Thymus (tissue), 11 donors: ENCODE measurements at regions not wholly inside any gene's neighbourhood (a gene's known extent, or its start where the extent isn't known, plus 50 kb on each side); places are given as distances from the start of the nearest gene placed in this dataset.
"Not testable (repeated sequence)": the region's sequence is repeated elsewhere in the genome, so short reads cannot be mapped to it uniquely, and the experiment has no call there.

Experiments
- DNase-seq, 9 donors: peaks; one replicate each; pipeline ENCODE4 v3.0.0-alpha.2; 2013; ENCODE audit warnings: low spot score in 9 of 9, low read depth in 6 of 9, missing footprints in 1 of 9
- H3K27ac ChIP-seq, 2 donors: one replicate each; pipeline ENCODE4 v1.5.1; 2013; ENCODE audit warnings: control low read depth in 1 of 2, low read depth in 1 of 2, low read length in 1 of 2, mild to moderate bottlenecking in 1 of 2, moderate library complexity in 1 of 2
- H3K27me3 ChIP-seq, 2 donors: one replicate each; pipeline ENCODE4 v1.5.1; 2013; ENCODE audit warnings: low read length in 1 of 2; ENCODE audit not compliant: control insufficient read depth in 2 of 2, insufficient read depth in 1 of 2
- H3K36me3 ChIP-seq, 2 donors: one replicate each; pipeline ENCODE4 v1.5.1; 2013; ENCODE audit warnings: low read length in 1 of 2, mild to moderate bottlenecking in 1 of 2, moderate library complexity in 1 of 2; ENCODE audit not compliant: control insufficient read depth in 2 of 2, insufficient read depth in 2 of 2
- H3K4me1 ChIP-seq, 2 donors: one replicate each; pipeline ENCODE4 v1.5.1; 2013; ENCODE audit warnings: low read length in 2 of 2; ENCODE audit not compliant: control insufficient read depth in 2 of 2, insufficient read depth in 2 of 2
- H3K4me3 ChIP-seq, 2 donors: one replicate each; pipeline ENCODE4 v1.5.1; 2013; ENCODE audit warnings: low read length in 2 of 2, control low read depth in 1 of 2, mild to moderate bottlenecking in 1 of 2
- H3K9me3 ChIP-seq, 2 donors: one replicate each; pipeline ENCODE4 v1.5.1; 2013; ENCODE audit warnings: low read length in 1 of 2, mild to moderate bottlenecking in 1 of 2; ENCODE audit not compliant: control insufficient read depth in 2 of 2, insufficient read depth in 1 of 2
- WGBS: extraction: QIAGEN DNeasy Blood & Tissue Kit; methylation state at CpG from one replicate; pipeline ENCODE4 v1.1.7; 2013; 5-methylcytosine and 5-hydroxymethylcytosine counted together
- donor health status: healthy.

DNA sequence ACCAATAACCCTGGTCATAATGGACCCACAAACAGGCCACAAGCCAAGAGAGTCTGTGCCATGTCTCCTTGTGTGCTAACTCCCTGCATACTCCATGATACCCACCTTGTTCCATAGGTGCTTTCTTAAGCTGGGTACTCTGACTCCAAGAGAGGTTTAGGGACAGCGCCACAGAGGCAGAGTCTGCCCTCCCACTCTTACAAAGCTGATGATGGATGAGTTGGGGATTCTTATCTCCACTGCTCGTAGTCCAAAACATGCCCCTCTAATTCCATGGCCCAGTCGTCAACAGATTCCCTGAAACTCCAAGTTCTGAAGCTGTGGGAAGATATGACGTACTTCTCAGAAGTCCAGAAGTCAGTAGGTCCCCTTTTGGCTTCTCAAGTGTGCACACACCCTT, 184.4 kb upstream of the CCL2 start:
- Histone ChIP-seq H3K36me3 (no peaks in the 10 kb centered on the region), H3K27ac (no peak overlapping the region), H3K9me3 (no peaks in the 10 kb centered on the region), H3K4me3 (no peak overlapping the region), H3K27me3 (no peaks in the 10 kb centered on the region), H3K4me1 (no peaks in the 10 kb centered on the region)
- 89% methylated on average over 4 of the region's 4 CpGs for WGBS
- DNase-seq = no peak

DNA sequence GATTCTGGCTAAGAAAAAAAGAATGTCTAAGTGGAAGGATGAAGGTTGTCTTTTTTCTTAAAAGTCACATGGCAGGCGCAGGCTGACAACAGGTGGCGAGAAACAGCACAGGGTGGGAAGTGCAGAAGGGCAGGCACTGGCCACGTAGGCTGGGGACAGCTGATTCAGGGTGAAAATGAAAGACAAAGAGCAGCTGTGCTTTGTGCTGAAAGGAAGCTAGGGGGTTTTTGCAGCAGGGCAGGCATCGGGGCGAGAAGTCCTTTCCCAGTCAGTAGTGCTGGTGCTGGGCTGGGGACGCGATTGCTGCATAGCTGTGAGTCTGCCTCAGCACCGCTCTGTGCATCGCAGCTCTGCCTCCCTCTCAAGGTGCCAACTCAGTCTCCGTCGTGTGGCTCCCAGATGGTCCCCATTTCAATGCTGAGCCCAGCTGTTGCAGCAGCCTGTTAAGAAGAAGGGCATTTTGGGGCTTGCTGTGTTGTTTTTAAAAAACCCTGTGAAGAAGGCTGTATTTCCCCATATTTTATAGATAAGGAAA, 183.1 kb upstream of the CCL2 start:
- WGBS = 82% methylated on average over 11 of the region's 11 CpGs
- no peak overlapping the region for H3K4me3 ChIP-seq
- H3K27ac ChIP-seq = no peak overlapping the region
- no peaks in the 10 kb centered on the region for H3K9me3 ChIP-seq
- no peaks in the 10 kb centered on the region for H3K27me3 ChIP-seq
- no peak for DNase-seq
- no peaks in the 10 kb centered on the region for H3K4me1 ChIP-seq
- no peaks in the 10 kb centered on the region for H3K36me3 ChIP-seq

DNA sequence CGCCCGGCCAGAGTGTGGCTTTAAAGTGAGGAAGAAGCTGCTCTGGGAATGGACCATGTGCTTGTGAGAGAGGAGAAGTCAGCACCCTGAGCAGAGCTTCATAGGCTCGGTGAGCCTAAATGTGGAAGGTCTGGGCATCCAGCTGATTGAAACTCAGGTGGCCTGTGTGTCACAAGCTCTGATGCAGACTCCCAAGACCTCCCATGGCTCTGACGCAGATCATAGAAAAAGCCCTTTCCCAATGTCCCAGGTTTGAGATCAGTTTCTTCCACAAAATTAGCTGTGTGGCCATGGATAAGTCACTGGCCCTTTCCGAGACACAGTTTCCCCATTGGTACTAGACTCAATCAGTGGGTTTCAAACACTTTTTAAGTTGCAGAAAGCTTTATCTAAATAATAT, 180.0 kb upstream of the CCL2 start:
- H3K36me3 ChIP-seq = no peaks in the 10 kb centered on the region
- no peak overlapping the region for H3K4me3 ChIP-seq
- no peaks in the 10 kb centered on the region for H3K9me3 ChIP-seq
- WGBS = 97% methylated on average over 5 of the region's 5 CpGs
- no peak for DNase-seq
- no peak overlapping the region for H3K27ac ChIP-seq
- H3K27me3 ChIP-seq = no peaks in the 10 kb centered on the region
- no peaks in the 10 kb centered on the region for H3K4me1 ChIP-seq

DNA sequence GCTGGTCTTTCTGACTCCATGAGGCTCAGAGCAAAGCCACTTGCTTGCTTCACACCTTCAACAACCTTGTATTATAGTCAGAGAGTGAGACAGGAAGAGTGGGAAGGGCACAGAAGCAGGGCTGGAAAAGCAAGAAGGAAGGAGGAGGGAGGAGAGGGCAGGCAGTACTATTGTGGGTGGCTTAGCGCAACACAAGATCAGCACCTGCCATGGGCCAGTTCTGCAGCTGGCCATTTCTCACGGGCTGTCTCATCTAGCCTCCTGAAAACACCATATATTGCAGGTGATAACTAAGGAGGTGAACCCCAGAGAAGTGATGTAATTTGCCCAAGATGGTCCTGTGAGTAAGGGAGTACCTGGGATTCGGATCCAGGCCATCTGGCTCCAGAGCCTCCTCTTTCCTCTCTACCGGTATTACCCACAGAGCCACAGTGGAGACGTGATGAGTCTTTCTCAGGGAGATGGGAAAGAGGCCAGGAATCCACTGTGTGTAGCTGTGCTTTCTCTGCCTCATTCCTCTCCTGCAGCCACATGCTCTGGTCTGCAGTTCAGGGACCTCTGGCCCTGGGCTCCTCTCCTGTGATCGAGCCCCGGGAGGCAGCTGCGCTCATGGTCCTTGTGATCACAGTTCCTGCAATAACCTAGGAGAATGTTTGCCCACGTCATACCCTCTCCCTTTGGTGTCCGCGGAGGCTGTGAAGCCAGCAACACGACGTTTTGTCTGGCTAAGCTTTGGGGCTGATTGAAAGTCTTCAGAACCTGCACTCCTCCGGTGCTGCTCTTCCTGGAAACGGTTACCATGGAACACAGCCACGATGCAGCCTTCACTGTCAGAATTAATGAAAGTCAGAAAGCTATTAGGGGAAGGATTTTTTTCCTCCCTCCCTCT, 178.1 kb upstream of the CCL2 start:
- DNase-seq = no peak
- 76% methylated on average over 16 of the region's 16 CpGs for WGBS
- Histone ChIP-seq H3K36me3 (no peaks in the 10 kb centered on the region), H3K9me3 (no peaks in the 10 kb centered on the region), H3K4me1 (no peaks in the 10 kb centered on the region), H3K27me3 (no peaks in the 10 kb centered on the region), H3K27ac (no peak overlapping the region), H3K4me3 (no peak overlapping the region)

GRCh38 chr17:34081269-34081668, 173.8 kb upstream of the CCL2 start:
- Histone ChIP-seq H3K27ac (no peak overlapping the region), H3K27me3 (no peaks in the 10 kb centered on the region), H3K36me3 (no peaks in the 10 kb centered on the region), H3K9me3 (no peaks in the 10 kb centered on the region), H3K4me3 (no peak overlapping the region), H3K4me1 (no peaks in the 10 kb centered on the region)
- peak in 3 of 9 donors; percentile 5 to 9 (median 6) for DNase-seq
- 76% methylated on average over 3 of the region's 3 CpGs for WGBS

- H3K36me3 ChIP-seq = no peaks in the 10 kb centered on the region
- H3K27me3 ChIP-seq = no peaks in the 10 kb centered on the region
- no peak for DNase-seq
- no peaks in the 10 kb centered on the region for H3K4me1 ChIP-seq
- H3K27ac ChIP-seq = no peak overlapping the region
- no peaks in the 10 kb centered on the region for H3K9me3 ChIP-seq
- no peak overlapping the region for H3K4me3 ChIP-seq
- 62% methylated on average over 3 of the region's 3 CpGs for WGBS
These were observed 172.7 kb upstream of the CCL2 start for GRCh38 chr17:34082404-34082803.

GRCh38 chr17:34089042-34089441, 166.0 kb upstream of the CCL2 start:
- H3K4me3 ChIP-seq, H3K36me3 ChIP-seq, DNase-seq, H3K9me3 ChIP-seq, H3K27me3 ChIP-seq, H3K27ac ChIP-seq, H3K4me1 ChIP-seq: not testable (repeated sequence)
- 95% methylated on average over 5 of the region's 5 CpGs for WGBS

GRCh38 chr17:34090593-34090992, 164.5 kb upstream of the CCL2 start:
- no peak for DNase-seq
- 96% methylated on average over 1 of the region's 1 CpG for WGBS
- H3K27ac ChIP-seq = no peak overlapping the region
- no peak overlapping the region for H3K4me3 ChIP-seq
- no peaks in the 10 kb centered on the region for H3K4me1 ChIP-seq
- no peaks in the 10 kb centered on the region for H3K36me3 ChIP-seq
- no peaks in the 10 kb centered on the region for H3K9me3 ChIP-seq
- H3K27me3 ChIP-seq = no peaks in the 10 kb centered on the region

- no peak for DNase-seq
- H3K4me3 ChIP-seq = no peak overlapping the region
- no peak overlapping the region for H3K27ac ChIP-seq
- no peaks in the 10 kb centered on the region for H3K9me3 ChIP-seq
- H3K4me1 ChIP-seq = no peaks in the 10 kb centered on the region
- H3K27me3 ChIP-seq = no peaks in the 10 kb centered on the region
- no peaks in the 10 kb centered on the region for H3K36me3 ChIP-seq
- 95% methylated on average over 3 of the region's 3 CpGs for WGBS
These were observed 163.1 kb upstream of the CCL2 start for GRCh38 chr17:34091975-34092374.
